Ascending aorta (tissue), 2 donors: ENCODE measurements at regions not wholly inside any gene's neighbourhood (a gene's known extent, or its start where the extent isn't known, plus 50 kb on each side); places are given as distances from the start of the nearest gene placed in this dataset.

Source experiments
- DNase-seq, 2 donors: peaks; one replicate each; pipeline ENCODE4 v3.0.0-alpha.2; 2019; ENCODE audit warnings: low spot score in 2 of 2
- H3K27ac ChIP-seq, 2 donors: fragments of 200-600 bp; sonication (generic); one replicate each; pipeline ENCODE4 v1.5.1; 2016 to 2017; ENCODE audit warnings: mild to moderate bottlenecking in 1 of 2
- H3K27me3 ChIP-seq: fragments of 200-600 bp; sonication (generic); one replicate; pipeline ENCODE4 v1.5.1; 2017
- H3K36me3 ChIP-seq, 2 donors: fragments of 200-600 bp; sonication (generic); one replicate each; pipeline ENCODE4 v1.5.1; 2016
- H3K4me1 ChIP-seq, 2 donors: fragments of 200-600 bp; sonication (generic); one replicate each; pipeline ENCODE4 v1.5.1; 2016 to 2017; ENCODE audit warnings: mild to moderate bottlenecking in 1 of 2
- H3K4me3 ChIP-seq, 2 donors: fragments of 200-600 bp; sonication (generic); one replicate each; pipeline ENCODE4 v1.5.1; 2016 to 2017; ENCODE audit warnings: mild to moderate bottlenecking in 1 of 2
- H3K9me3 ChIP-seq, 2 donors: fragments of 200-600 bp; sonication (generic); one replicate each; pipeline ENCODE4 v1.5.1; 2016
- CTCF ChIP-seq, 3 experiments: fragments of 200-600 bp in 2 of 3; fragments of 450-650 bp in 1 of 3; sonication (generic) in 2 of 3; IDR thresholded peaks; one replicate each; pipeline ENCODE4 v1.5.1; 2016 to 2019; ENCODE audit warnings: antibody characterized with exemption in 3 of 3, mild to moderate bottlenecking in 1 of 3, moderate library complexity in 1 of 3
- intact Hi-C: fragments of 100-400 bp; cut with DNase I; formaldehyde crosslinking; loops from one replicate; pipeline ENCODE4 v1.15.1; 2023

GRCh38 chr3:180185650-180186049, 148.9 kb upstream of the PEX5L start:
- no peak for TF ChIP-seq CTCF (IDR thresholded peaks at IDR 0.05)
- Histone ChIP-seq H3K9me3 (no peaks in the 10 kb centered on the region), H3K4me3 (no peak overlapping the region), H3K36me3 (no peaks in the 10 kb centered on the region), H3K4me1 (no peaks in the 10 kb centered on the region), H3K27ac (no peak overlapping the region), H3K27me3 (no peaks in the 10 kb centered on the region)
- DNase-seq, result no peak
- intact Hi-C loops, result no loop called here

- H3K9me3 ChIP-seq, result no peaks in the 10 kb centered on the region
- no peaks in the 10 kb centered on the region for H3K36me3 ChIP-seq
- no peak overlapping the region for H3K4me3 ChIP-seq
- no peak overlapping the region for H3K27ac ChIP-seq
- no peak for DNase-seq
- H3K27me3 ChIP-seq, result no peaks in the 10 kb centered on the region
- intact Hi-C loops, result no loop called here
- no peaks in the 10 kb centered on the region for H3K4me1 ChIP-seq
- TF ChIP-seq CTCF (IDR thresholded peaks at IDR 0.05), result no peak
These were observed 152.0 kb upstream of the PEX5L start for GRCh38 chr3:180188512-180189309.

GRCh38 chr3:180189310-180189648, 152.5 kb upstream of the PEX5L start:
- H3K27me3 ChIP-seq, result no peaks in the 10 kb centered on the region
- H3K4me3 ChIP-seq, result no peak overlapping the region
- no peaks in the 10 kb centered on the region for H3K9me3 ChIP-seq
- TF ChIP-seq CTCF (IDR thresholded peaks at IDR 0.05), result no peak
- no peaks in the 10 kb centered on the region for H3K36me3 ChIP-seq
- no peak for DNase-seq
- H3K27ac ChIP-seq, result no peak overlapping the region
- no peaks in the 10 kb centered on the region for H3K4me1 ChIP-seq
- intact Hi-C loops, result no loop called here

- intact Hi-C loops, result no loop called here
- no peaks in the 10 kb centered on the region for H3K36me3 ChIP-seq
- no peak for TF ChIP-seq CTCF (IDR thresholded peaks at IDR 0.05)
- DNase-seq, result no peak
- H3K4me1 ChIP-seq, result no peaks in the 10 kb centered on the region
- H3K4me3 ChIP-seq, result no peak overlapping the region
- H3K9me3 ChIP-seq, result no peaks in the 10 kb centered on the region
- no peaks in the 10 kb centered on the region for H3K27me3 ChIP-seq
- H3K27ac ChIP-seq, result no peak overlapping the region
These were observed 159.9 kb upstream of the PEX5L start for GRCh38 chr3:180196658-180197057.

- DNase-seq, result no peak
- H3K9me3 ChIP-seq, result no peaks in the 10 kb centered on the region
- TF ChIP-seq CTCF (IDR thresholded peaks at IDR 0.05), result no peak
- no peaks in the 10 kb centered on the region for H3K4me1 ChIP-seq
- H3K27me3 ChIP-seq, result no peaks in the 10 kb centered on the region
- no peaks in the 10 kb centered on the region for H3K36me3 ChIP-seq
- no peak overlapping the region for H3K27ac ChIP-seq
- intact Hi-C loops, result no loop called here
- no peak overlapping the region for H3K4me3 ChIP-seq
These were observed 162.8 kb upstream of the PEX5L start for GRCh38 chr3:180199417-180199995.
